K562 (cell line): ENCODE measurements at regions not wholly inside any gene's neighbourhood (a gene's known extent, or its start where the extent isn't known, plus 50 kb on each side); places are given as distances from the start of the nearest gene placed in this dataset.

Source experiments
- BHLHE40 ChIP-seq: IDR thresholded peaks from 2 replicates; pipeline ENCODE4 v1.6.1; 2011; ENCODE audit warnings: low read length, improper control_type of control experiment
- CTCF ChIP-seq, 3 experiments: IDR thresholded peaks in 2 of 3; conservative IDR thresholded peaks in 1 of 3; 2 replicates each; pipeline ENCODE4 v1.5.1; 2011 to 2012; ENCODE audit warnings: low read length in 3 of 3, mild to moderate bottlenecking in 3 of 3, control low read depth in 2 of 3, improper control_type of control experiment in 1 of 3, inconsistent platforms in 1 of 3, low read depth in 1 of 3, mixed read lengths in 1 of 3, moderate library complexity in 1 of 3; ENCODE audit not compliant: insufficient read depth in 2 of 3
- EP300 ChIP-seq: IDR thresholded peaks from 2 replicates; pipeline ENCODE4 v1.6.1; 2012; ENCODE audit warnings: low read length, improper control_type of control experiment
- RFX5 ChIP-seq: IDR thresholded peaks from 2 replicates; pipeline ENCODE4 v1.6.1; 2011; ENCODE audit warnings: low read depth, mild to moderate bottlenecking, improper control_type of control experiment, low read length
- ZNF121 ChIP-seq: sonication (generic); formaldehyde crosslinking; conservative IDR thresholded peaks from 2 replicates; pipeline ENCODE4 v1.8.0; 2022; ENCODE audit warnings: missing genetic modification reagents
- TF ChIP-seq, protein P1 (sequence below): sonication (generic); formaldehyde crosslinking; IDR thresholded peaks from 2 replicates; pipeline ENCODE4 v1.8.1; 2023; ENCODE audit warnings: mild to moderate bottlenecking, missing genetic modification reagents
- TF ChIP-seq, protein P2 (sequence below): fragments of 450-650 bp; formaldehyde crosslinking; IDR thresholded peaks from 2 replicates; pipeline ENCODE4 v1.4.0; 2020; ENCODE audit warnings: mild to moderate bottlenecking, mixed read lengths

GRCh38 chr5:163659568-163659902 lies 154.1 kb downstream of the MAT2B start:
- TF ChIP-seq RFX5 (no peak), BHLHE40 (no peak), CTCF (IDR thresholded peaks at IDR 0.05 in 2 of 3, conservative IDR thresholded peaks at IDR 0.05 in 1 of 3; ENCODE audit: insufficient read depth in 2 of 3, low read depth in 1 of 3, low read length in 3 of 3) (no peak), ZNF121 (no peak), EP300 (no peak)
- TF ChIP-seq, protein P1, sequence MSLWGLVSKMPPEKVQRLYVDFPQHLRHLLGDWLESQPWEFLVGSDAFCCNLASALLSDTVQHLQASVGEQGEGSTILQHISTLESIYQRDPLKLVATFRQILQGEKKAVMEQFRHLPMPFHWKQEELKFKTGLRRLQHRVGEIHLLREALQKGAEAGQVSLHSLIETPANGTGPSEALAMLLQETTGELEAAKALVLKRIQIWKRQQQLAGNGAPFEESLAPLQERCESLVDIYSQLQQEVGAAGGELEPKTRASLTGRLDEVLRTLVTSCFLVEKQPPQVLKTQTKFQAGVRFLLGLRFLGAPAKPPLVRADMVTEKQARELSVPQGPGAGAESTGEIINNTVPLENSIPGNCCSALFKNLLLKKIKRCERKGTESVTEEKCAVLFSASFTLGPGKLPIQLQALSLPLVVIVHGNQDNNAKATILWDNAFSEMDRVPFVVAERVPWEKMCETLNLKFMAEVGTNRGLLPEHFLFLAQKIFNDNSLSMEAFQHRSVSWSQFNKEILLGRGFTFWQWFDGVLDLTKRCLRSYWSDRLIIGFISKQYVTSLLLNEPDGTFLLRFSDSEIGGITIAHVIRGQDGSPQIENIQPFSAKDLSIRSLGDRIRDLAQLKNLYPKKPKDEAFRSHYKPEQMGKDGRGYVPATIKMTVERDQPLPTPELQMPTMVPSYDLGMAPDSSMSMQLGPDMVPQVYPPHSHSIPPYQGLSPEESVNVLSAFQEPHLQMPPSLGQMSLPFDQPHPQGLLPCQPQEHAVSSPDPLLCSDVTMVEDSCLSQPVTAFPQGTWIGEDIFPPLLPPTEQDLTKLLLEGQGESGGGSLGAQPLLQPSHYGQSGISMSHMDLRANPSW (CRISPR knock-in tag) = no peak
- TF ChIP-seq, protein P2, sequence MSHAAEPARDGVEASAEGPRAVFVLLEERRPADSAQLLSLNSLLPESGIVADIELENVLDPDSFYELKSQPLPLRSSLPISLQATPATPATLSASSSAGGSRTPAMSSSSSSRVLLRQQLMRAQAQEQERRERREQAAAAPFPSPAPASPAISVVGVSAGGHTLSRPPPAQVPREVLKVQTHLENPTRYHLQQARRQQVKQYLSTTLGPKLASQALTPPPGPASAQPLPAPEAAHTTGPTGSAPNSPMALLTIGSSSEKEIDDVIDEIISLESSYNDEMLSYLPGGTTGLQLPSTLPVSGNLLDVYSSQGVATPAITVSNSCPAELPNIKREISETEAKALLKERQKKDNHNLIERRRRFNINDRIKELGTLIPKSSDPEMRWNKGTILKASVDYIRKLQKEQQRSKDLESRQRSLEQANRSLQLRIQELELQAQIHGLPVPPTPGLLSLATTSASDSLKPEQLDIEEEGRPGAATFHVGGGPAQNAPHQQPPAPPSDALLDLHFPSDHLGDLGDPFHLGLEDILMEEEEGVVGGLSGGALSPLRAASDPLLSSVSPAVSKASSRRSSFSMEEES (CRISPR knock-in tag) = no peak
